SH-SY5Y (cell line): ENCODE measurements at regions not wholly inside any gene's neighbourhood (a gene's known extent, or its start where the extent isn't known, plus 50 kb on each side); places are given as distances from the start of the nearest gene placed in this dataset.

Experiments used
- GATA2 ChIP-seq: IDR thresholded peaks from 2 replicates; pipeline ENCODE4 v1.6.1; 2011; ENCODE audit warnings: mild to moderate bottlenecking, low read depth, low read length
- GATA3 ChIP-seq: IDR thresholded peaks from 2 replicates; pipeline ENCODE4 v1.6.1; 2011; ENCODE audit warnings: low read depth, mild to moderate bottlenecking, low read length, moderate library complexity

GRCh38 chr2:121998751-121999150 lies 243.3 kb downstream of the TSN start:
- TF ChIP-seq GATA2 (no peak), GATA3 (no peak)
